ENCODE measurements at regions not wholly inside any gene's neighbourhood (a gene's known extent, or its start where the extent isn't known, plus 50 kb on each side); places are given as distances from the start of the nearest gene placed in this dataset.

- FAIRE-seq, result no peak
- no peak for DNase-seq (ENCODE audit: low read depth, low spot score)
- Histone ChIP-seq H3K9me3 (ENCODE audit: control insufficient read depth, low read depth, low read length) (no peaks in the 10 kb centered on the region), H4K20me1 (ENCODE audit: control insufficient read depth, extremely low read depth, insufficient read depth, low read length) (no peaks in the 10 kb centered on the region), H3K4me2 (ENCODE audit: control insufficient read depth, extremely low read depth, insufficient read depth, low read depth, low read length) (no peak overlapping the region), H3K4me1 (ENCODE audit: control insufficient read depth, extremely low read depth, insufficient read depth, low read length) (no peaks in the 10 kb centered on the region), H3K4me3 (ENCODE audit: control insufficient read depth in 2 of 3, extremely low read depth in 1 of 3, insufficient read depth in 2 of 3, low read depth in 1 of 3, low read length in 3 of 3) (no peak overlapping the region), H2AFZ (ENCODE audit: control insufficient read depth, low read length) (no peak overlapping the region), H3K9me1 (ENCODE audit: control insufficient read depth, extremely low read depth, insufficient read depth, low read length) (no peaks in the 10 kb centered on the region), H3K36me3 (ENCODE audit: control insufficient read depth in 2 of 2, extremely low read depth in 1 of 2, insufficient read depth in 2 of 2, low read length in 2 of 2) (no peaks in the 10 kb centered on the region), H3K27ac (ENCODE audit: control insufficient read depth, insufficient read depth, low read length) (no peak overlapping the region), H3K27me3 (ENCODE audit: control insufficient read depth, extremely low read depth, insufficient read depth, low read length) (no peaks in the 10 kb centered on the region), H3K79me2 (ENCODE audit: control insufficient read depth, insufficient read depth, low read length) (no peaks in the 10 kb centered on the region), H3K9ac (ENCODE audit: control insufficient read depth, extremely low read depth, insufficient read depth, low read length) (no peak overlapping the region)
- no peak for TF ChIP-seq CTCF (optimal IDR thresholded peaks at IDR 0.05 in 1 of 3, IDR thresholded peaks at IDR 0.05 in 1 of 3, conservative IDR thresholded peaks at IDR 0.05 in 1 of 3; ENCODE audit: extremely low read depth in 1 of 3, insufficient read depth in 2 of 3, low read length in 3 of 3)
- no peak for TF ChIP-seq EZH2 (IDR thresholded peaks at IDR 0.05; ENCODE audit: low read length)
- dilution Hi-C loops (cut with MboI; ENCODE audit: extremely low pct_ligation_motif_present, low sequenced_read_pairs), result no loop called here
These were observed 807.2 kb downstream of the SLC16A7 start for GRCh38 chr12:60402996-60403395.

GRCh38 chr12:60415351-60415750 lies 819.5 kb downstream of the SLC16A7 start:
- Histone ChIP-seq H3K4me2 (ENCODE audit: control insufficient read depth, extremely low read depth, insufficient read depth, low read depth, low read length) (no peak overlapping the region), H2AFZ (ENCODE audit: control insufficient read depth, low read length) (no peak overlapping the region), H3K36me3 (ENCODE audit: control insufficient read depth in 2 of 2, extremely low read depth in 1 of 2, insufficient read depth in 2 of 2, low read length in 2 of 2) (no peaks in the 10 kb centered on the region), H3K4me3 (ENCODE audit: control insufficient read depth in 2 of 3, extremely low read depth in 1 of 3, insufficient read depth in 2 of 3, low read depth in 1 of 3, low read length in 3 of 3) (no peak overlapping the region), H3K9me3 (ENCODE audit: control insufficient read depth, low read depth, low read length) (no peaks in the 10 kb centered on the region), H3K27ac (ENCODE audit: control insufficient read depth, insufficient read depth, low read length) (no peak overlapping the region), H3K9ac (ENCODE audit: control insufficient read depth, extremely low read depth, insufficient read depth, low read length) (no peak overlapping the region), H3K9me1 (ENCODE audit: control insufficient read depth, extremely low read depth, insufficient read depth, low read length) (no peaks in the 10 kb centered on the region), H3K27me3 (ENCODE audit: control insufficient read depth, extremely low read depth, insufficient read depth, low read length) (no peaks in the 10 kb centered on the region), H3K79me2 (ENCODE audit: control insufficient read depth, insufficient read depth, low read length) (no peaks in the 10 kb centered on the region), H4K20me1 (ENCODE audit: control insufficient read depth, extremely low read depth, insufficient read depth, low read length) (no peaks in the 10 kb centered on the region), H3K4me1 (ENCODE audit: control insufficient read depth, extremely low read depth, insufficient read depth, low read length) (no peaks in the 10 kb centered on the region)
- DNase-seq (ENCODE audit: low read depth, low spot score), result no peak
- dilution Hi-C loops (cut with MboI; ENCODE audit: extremely low pct_ligation_motif_present, low sequenced_read_pairs), result no loop called here
- FAIRE-seq, result no peak
- no peak for TF ChIP-seq EZH2 (IDR thresholded peaks at IDR 0.05; ENCODE audit: low read length)
- no peak for TF ChIP-seq CTCF (optimal IDR thresholded peaks at IDR 0.05 in 1 of 3, IDR thresholded peaks at IDR 0.05 in 1 of 3, conservative IDR thresholded peaks at IDR 0.05 in 1 of 3; ENCODE audit: extremely low read depth in 1 of 3, insufficient read depth in 2 of 3, low read length in 3 of 3)
